K562 (cell line): ENCODE measurements at regions not wholly inside any gene's neighbourhood (a gene's known extent, or its start where the extent isn't known, plus 50 kb on each side); places are given as distances from the start of the nearest gene placed in this dataset.

ENCODE experiments used
- REST ChIP-seq, 2 experiments: fragments of 450-650 bp; formaldehyde crosslinking in 1 of 2; IDR thresholded peaks; 2 replicates each; pipeline versions ENCODE4 v1.4.0 to v1.6.1; 2014 to 2020; ENCODE audit warnings: mild to moderate bottlenecking in 2 of 2, borderline replicate concordance in 1 of 2, low read depth in 1 of 2
- SMAD1 ChIP-seq: fragments of 150-350 bp; IDR thresholded peaks from 2 replicates; pipeline ENCODE4 v1.6.1; 2014; ENCODE audit warnings: low read length, low read depth; ENCODE audit not compliant: partially characterized antibody
- ZNF174 ChIP-seq: fragments of 250-450 bp; sonication (Bioruptor Pico); IDR thresholded peaks from 2 replicates; pipeline ENCODE4 v1.4.0; 2020; ENCODE audit warnings: mild to moderate bottlenecking

- TF ChIP-seq REST (IDR thresholded peaks at IDR 0.05; ENCODE audit: borderline replicate concordance): no peak
- TF ChIP-seq REST (CRISPR knock-in tag; IDR thresholded peaks at IDR 0.05; ENCODE audit: low read depth): no peak
- no peak for TF ChIP-seq ZNF174 (CRISPR knock-in tag)
- no peak for TF ChIP-seq SMAD1
Observed at GRCh38 chr15:88307344-88307743, 50.8 kb upstream of the NTRK3 start (continued).
